Gastroesophageal sphincter (tissue), 4 donors: ENCODE measurements at regions not wholly inside any gene's neighbourhood (a gene's known extent, or its start where the extent isn't known, plus 50 kb on each side); places are given as distances from the start of the nearest gene placed in this dataset.

Source experiments
- ATAC-seq: fragments of 150-250 bp; one replicate; pipeline ENCODE4 v1.9.1; 2016; ENCODE audit warnings: mild to moderate bottlenecking, moderate library complexity
- H3K27ac ChIP-seq, 4 donors: fragments of 200-600 bp; sonication (generic) in 3 of 4; 1 replicate in 3 of 4; 2 replicates in 1 of 4; pipeline ENCODE4 v1.5.1; 2016 to 2019
- H3K27me3 ChIP-seq: fragments of 200-600 bp; sonication (generic); one replicate; pipeline ENCODE4 v1.5.1; 2019
- H3K36me3 ChIP-seq, 2 donors: fragments of 200-600 bp; sonication (generic); one replicate each; pipeline ENCODE4 v1.5.1; 2019; ENCODE audit warnings: control low read depth in 1 of 2
- H3K4me1 ChIP-seq, 3 donors: fragments of 200-600 bp; sonication (generic); 1 replicate in 2 of 3; 2 replicates in 1 of 3; pipeline ENCODE4 v1.5.1; 2016 to 2019; ENCODE audit warnings: control low read depth in 2 of 3
- H3K4me3 ChIP-seq, 2 donors: fragments of 200-600 bp; sonication (generic); one replicate each; pipeline ENCODE4 v1.5.1; 2019; ENCODE audit warnings: mild to moderate bottlenecking in 1 of 2, moderate library complexity in 1 of 2
- H3K9me3 ChIP-seq, 3 donors: fragments of 200-600 bp; sonication (generic); one replicate each; pipeline ENCODE4 v1.5.1; 2017 to 2019; ENCODE audit warnings: control low read depth in 2 of 3
- EP300 ChIP-seq: sonication (generic); formaldehyde crosslinking; IDR thresholded peaks from one replicate; pipeline ENCODE4 v1.6.1; 2017; ENCODE audit warnings: antibody characterized with exemption, mild to moderate bottlenecking
- POLR2A ChIP-seq, 2 donors: fragments of 450-650 bp; IDR thresholded peaks; one replicate each; pipeline ENCODE4 v1.6.1; 2017; ENCODE audit warnings: antibody characterized with exemption in 2 of 2, mild to moderate bottlenecking in 2 of 2, moderate library complexity in 1 of 2
- POLR2AphosphoS5 ChIP-seq: sonication (generic); formaldehyde crosslinking; IDR thresholded peaks from one replicate; pipeline ENCODE4 v1.6.1; 2017; ENCODE audit warnings: antibody characterized with exemption
- WGBS, 2 donors: methylation state at CpG; one replicate each; pipeline ENCODE4 v1.1.5; 2018; ENCODE audit warnings: low coverage in 1 of 2; 5-methylcytosine and 5-hydroxymethylcytosine counted together
- TF ChIP-seq, protein P1 (sequence below), 4 experiments: fragments of 200-600 bp in 2 of 4; fragments of 450-650 bp in 2 of 4; sonication (generic) in 1 of 4; IDR thresholded peaks; one replicate each; pipeline ENCODE4 v1.5.1; 2017 to 2019; ENCODE audit warnings: antibody characterized with exemption in 4 of 4, mild to moderate bottlenecking in 2 of 4, moderate library complexity in 2 of 4

DNA sequence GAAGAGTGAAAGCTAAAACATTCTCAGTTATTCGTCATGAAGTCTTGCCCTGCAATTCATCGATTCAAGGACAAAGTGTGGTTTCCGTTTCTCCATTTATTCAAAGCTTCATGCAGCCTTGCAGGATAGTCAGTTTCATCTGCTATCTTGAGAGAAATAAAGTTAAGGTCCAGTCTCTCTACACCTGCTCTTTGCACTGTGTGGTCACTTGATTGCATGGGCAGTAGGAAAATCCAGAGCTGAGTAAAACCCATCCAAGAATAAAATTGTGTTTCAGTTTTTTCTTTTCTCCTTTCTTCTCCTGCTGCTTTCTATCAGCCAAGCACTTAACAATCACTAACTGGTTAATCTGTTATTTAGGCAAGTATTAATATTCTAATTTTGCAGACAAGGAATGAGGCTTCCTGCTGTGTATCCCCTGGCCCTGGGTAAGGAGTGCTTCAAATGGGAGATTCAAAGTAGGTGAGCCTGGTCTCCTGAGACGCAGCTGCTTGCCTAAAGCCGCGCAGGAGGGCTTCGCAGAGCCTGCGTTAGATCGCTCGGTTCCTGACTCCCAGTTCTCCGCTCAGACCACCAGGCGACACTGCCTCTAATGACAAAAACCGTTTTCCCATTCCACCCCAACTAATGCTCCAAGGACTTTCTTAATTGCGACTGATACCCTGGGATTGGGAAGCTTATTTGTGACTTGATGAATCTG, 808.3 kb downstream of the TFAP2A start:
- Histone ChIP-seq H3K4me1 (no peaks in the 10 kb centered on the region), H3K27ac (no peak overlapping the region), H3K27me3 (no peaks in the 10 kb centered on the region), H3K9me3 (no peaks in the 10 kb centered on the region), H3K36me3 (no peaks in the 10 kb centered on the region), H3K4me3 (no peak overlapping the region)
- TF ChIP-seq, protein P1, sequence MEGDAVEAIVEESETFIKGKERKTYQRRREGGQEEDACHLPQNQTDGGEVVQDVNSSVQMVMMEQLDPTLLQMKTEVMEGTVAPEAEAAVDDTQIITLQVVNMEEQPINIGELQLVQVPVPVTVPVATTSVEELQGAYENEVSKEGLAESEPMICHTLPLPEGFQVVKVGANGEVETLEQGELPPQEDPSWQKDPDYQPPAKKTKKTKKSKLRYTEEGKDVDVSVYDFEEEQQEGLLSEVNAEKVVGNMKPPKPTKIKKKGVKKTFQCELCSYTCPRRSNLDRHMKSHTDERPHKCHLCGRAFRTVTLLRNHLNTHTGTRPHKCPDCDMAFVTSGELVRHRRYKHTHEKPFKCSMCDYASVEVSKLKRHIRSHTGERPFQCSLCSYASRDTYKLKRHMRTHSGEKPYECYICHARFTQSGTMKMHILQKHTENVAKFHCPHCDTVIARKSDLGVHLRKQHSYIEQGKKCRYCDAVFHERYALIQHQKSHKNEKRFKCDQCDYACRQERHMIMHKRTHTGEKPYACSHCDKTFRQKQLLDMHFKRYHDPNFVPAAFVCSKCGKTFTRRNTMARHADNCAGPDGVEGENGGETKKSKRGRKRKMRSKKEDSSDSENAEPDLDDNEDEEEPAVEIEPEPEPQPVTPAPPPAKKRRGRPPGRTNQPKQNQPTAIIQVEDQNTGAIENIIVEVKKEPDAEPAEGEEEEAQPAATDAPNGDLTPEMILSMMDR (IDR thresholded peaks at IDR 0.05), result no peak
- TF ChIP-seq EP300, result no peak
- no peak for ATAC-seq
- 42 to 53% methylated on average over 11 to 14 of the region's 14 CpGs for WGBS, 2 donors

DNA sequence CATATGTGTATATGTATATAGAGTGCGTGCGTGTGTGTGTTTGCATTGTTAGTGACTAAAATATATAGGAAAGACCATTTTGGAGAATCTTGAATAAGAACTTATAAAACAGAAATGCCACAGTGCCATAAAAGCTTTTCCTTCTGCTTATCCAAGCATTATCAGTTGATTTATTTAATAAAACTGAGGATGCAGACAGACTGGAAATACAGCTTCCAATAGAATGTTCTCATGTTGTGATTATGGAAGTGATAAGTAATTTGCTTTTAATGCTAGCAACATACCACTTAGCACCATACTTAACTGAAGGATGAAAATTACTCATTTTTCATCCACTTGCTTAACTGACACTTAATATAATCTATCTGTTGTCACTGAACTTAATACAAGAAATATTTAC, 820.1 kb downstream of the TFAP2A start:
- H3K4me3 ChIP-seq, result no peak overlapping the region
- ATAC-seq, result no peak
- no peak for TF ChIP-seq EP300
- TF ChIP-seq, protein P1 (IDR thresholded peaks at IDR 0.05), result no peak
- TF ChIP-seq POLR2AphosphoS5, result no peak
- TF ChIP-seq POLR2A (IDR thresholded peaks at IDR 0.05), result no peak
- no peaks in the 10 kb centered on the region for H3K36me3 ChIP-seq
- H3K4me1 ChIP-seq, result no peaks in the 10 kb centered on the region
- H3K27me3 ChIP-seq, result no peaks in the 10 kb centered on the region
- H3K27ac ChIP-seq, result no peak overlapping the region
- 89 to 93% methylated on average over 2 of the region's 2 CpGs for WGBS, 2 donors
- H3K9me3 ChIP-seq, result no peaks in the 10 kb centered on the region

DNA sequence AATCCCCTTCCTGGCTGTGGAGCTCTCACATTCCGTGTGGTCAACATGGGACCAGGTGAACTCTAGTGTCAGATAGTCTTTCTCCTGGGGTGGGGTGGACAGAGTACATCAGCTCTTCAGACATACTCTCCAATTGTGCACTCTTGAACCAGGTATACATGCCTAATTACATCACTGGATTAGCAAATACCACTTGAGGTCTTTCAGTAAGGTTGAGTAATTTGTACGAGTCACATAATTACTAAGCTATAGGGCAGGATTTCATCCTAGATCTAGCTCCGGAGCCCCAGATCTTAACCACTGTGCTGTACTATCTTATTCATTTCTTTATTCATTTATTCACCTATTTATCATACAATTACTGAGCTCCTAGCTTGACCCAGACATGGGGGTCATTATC, 821.3 kb downstream of the TFAP2A start:
- no peak for ATAC-seq
- WGBS, 2 donors, result 81% methylated on average over 3 of the region's 3 CpGs; no CpG with 5 or more reads in 1 of the 2 donors
- H3K4me1 ChIP-seq, result no peaks in the 10 kb centered on the region
- no peak overlapping the region for H3K27ac ChIP-seq
- no peaks in the 10 kb centered on the region for H3K27me3 ChIP-seq
- no peaks in the 10 kb centered on the region for H3K9me3 ChIP-seq
- TF ChIP-seq EP300 (no peak), POLR2AphosphoS5 (no peak), POLR2A (IDR thresholded peaks at IDR 0.05) (no peak)
- TF ChIP-seq, protein P1 (IDR thresholded peaks at IDR 0.05), result no peak
- H3K4me3 ChIP-seq, result no peak overlapping the region
- no peaks in the 10 kb centered on the region for H3K36me3 ChIP-seq

DNA sequence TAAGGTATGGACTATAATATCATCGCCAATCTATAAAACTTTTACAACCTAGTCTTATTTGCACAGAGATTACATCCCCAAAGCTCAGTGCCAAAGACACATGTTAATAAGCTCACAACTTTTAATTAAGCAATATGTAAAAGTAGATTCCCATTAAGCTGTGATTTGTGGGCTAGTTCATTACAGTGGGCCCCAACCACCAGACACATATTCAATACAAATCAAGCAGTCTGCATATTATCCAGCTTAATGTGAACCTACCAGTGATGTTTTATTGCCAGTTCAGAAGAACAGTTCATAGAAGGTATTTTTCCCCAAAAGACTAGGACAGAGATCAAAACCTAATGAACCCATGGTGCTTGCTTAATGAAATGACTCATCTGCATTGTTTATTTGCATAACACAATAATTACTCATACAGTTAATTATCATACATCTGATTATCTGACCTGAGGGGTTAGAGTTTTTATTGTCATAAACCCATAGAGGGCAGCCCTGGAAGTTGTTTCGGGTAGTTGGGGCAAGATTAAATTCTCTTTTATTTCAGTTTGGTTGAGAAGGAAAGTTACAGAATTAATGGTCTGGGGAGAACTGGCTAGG, 831.0 kb downstream of the TFAP2A start:
- no peak overlapping the region for H3K4me3 ChIP-seq
- H3K4me1 ChIP-seq, result no peaks in the 10 kb centered on the region
- no peaks in the 10 kb centered on the region for H3K36me3 ChIP-seq
- H3K27me3 ChIP-seq, result no peaks in the 10 kb centered on the region
- no peak for ATAC-seq
- no peak for TF ChIP-seq EP300
- TF ChIP-seq, protein P1 (IDR thresholded peaks at IDR 0.05), result no peak
- no peak for TF ChIP-seq POLR2AphosphoS5
- no peak for TF ChIP-seq POLR2A (IDR thresholded peaks at IDR 0.05)
- H3K27ac ChIP-seq, result no peak overlapping the region
- WGBS, 2 donors, result 82 to 96% methylated on average over 2 of the region's 2 CpGs
- no peaks in the 10 kb centered on the region for H3K9me3 ChIP-seq

DNA sequence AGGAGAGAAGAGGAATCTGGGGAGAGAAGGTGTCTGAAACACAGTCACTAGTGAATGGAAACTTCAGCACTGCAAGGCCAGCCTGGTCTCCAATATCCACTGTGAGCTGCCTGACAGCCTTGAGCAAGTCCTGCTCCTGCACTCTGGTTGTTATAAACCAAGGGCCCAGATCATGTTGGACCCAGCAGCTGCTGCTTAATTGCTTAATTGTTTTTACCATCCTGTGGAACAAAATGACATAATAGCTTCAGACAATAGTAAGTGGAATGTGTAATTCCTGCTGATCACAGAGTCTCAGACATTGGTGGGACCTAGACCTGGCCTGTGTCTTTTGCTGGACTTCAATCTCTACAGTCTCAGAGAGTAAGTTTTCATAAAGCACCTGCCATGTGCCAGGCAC, 833.7 kb downstream of the TFAP2A start:
- TF ChIP-seq POLR2AphosphoS5 (no peak), POLR2A (IDR thresholded peaks at IDR 0.05) (no peak), EP300 (no peak)
- TF ChIP-seq, protein P1 (IDR thresholded peaks at IDR 0.05), result no peak
- H3K36me3 ChIP-seq, result no peaks in the 10 kb centered on the region
- no peaks in the 10 kb centered on the region for H3K4me1 ChIP-seq
- no peak overlapping the region for H3K4me3 ChIP-seq
- ATAC-seq, result no peak
- H3K9me3 ChIP-seq, result no peaks in the 10 kb centered on the region
- H3K27ac ChIP-seq, result no peak overlapping the region
- H3K27me3 ChIP-seq, result no peaks in the 10 kb centered on the region
